HFF-Myc (cell line): ENCODE measurements at regions not wholly inside any gene's neighbourhood (a gene's known extent, or its start where the extent isn't known, plus 50 kb on each side); places are given as distances from the start of the nearest gene placed in this dataset.

Source experiments
- DNase-seq: peaks from one replicate; pipeline ENCODE4 v3.0.0-alpha.2; 2011; ENCODE audit warnings: low read depth; ENCODE audit errors: extremely low read depth
- H3K4me3 ChIP-seq: replicated peaks from 2 replicates; pipeline ENCODE4 v1.5.1; 2011; ENCODE audit warnings: low read depth, mild to moderate bottlenecking, control low read depth, low read length
- CTCF ChIP-seq: IDR thresholded peaks from 2 replicates; pipeline ENCODE4 v1.5.1; 2012; ENCODE audit warnings: mild to moderate bottlenecking, low read depth, low read length, control low read depth; ENCODE audit errors: missing control alignments

- no peak overlapping the region for H3K4me3 ChIP-seq
- no peak for DNase-seq
- TF ChIP-seq CTCF, result no peak
Observed at GRCh38 chr3:19025441-19025840, 122.9 kb upstream of the KCNH8 start.

- no peak for TF ChIP-seq CTCF
- H3K4me3 ChIP-seq, result no peak overlapping the region
- no peak for DNase-seq
Observed at GRCh38 chr3:19022546-19022945, 125.8 kb upstream of the KCNH8 start.

- no peak for TF ChIP-seq CTCF
Observed at GRCh38 chr3:19016851-19017250, 131.5 kb upstream of the KCNH8 start.

GRCh38 chr3:19013879-19014278 lies 134.4 kb upstream of the KCNH8 start:
- DNase-seq, result no peak
- TF ChIP-seq CTCF, result no peak

More at GRCh38 chr3:19016851-19017250, 131.5 kb upstream of the KCNH8 start:
- no peak overlapping the region for H3K4me3 ChIP-seq
- DNase-seq, result no peak

GRCh38 chr3:19012846-19013245 lies 135.5 kb upstream of the KCNH8 start:
- DNase-seq, result no peak
- TF ChIP-seq CTCF, result no peak
- H3K4me3 ChIP-seq, result no peak overlapping the region

More at GRCh38 chr3:19013879-19014278, 134.4 kb upstream of the KCNH8 start:
- H3K4me3 ChIP-seq, result no peak overlapping the region

- DNase-seq, result no peak
- H3K4me3 ChIP-seq, result no peak overlapping the region
- TF ChIP-seq CTCF, result no peak
Observed at GRCh38 chr3:19002606-19003005, 145.7 kb upstream of the KCNH8 start.

- H3K4me3 ChIP-seq, result no peak overlapping the region
- no peak for DNase-seq
- no peak for TF ChIP-seq CTCF
Observed at GRCh38 chr3:18998069-18998468, 150.2 kb upstream of the KCNH8 start.
